HG03520 (cell line): ENCODE measurements at regions not wholly inside any gene's neighbourhood (a gene's known extent, or its start where the extent isn't known, plus 50 kb on each side); places are given as distances from the start of the nearest gene placed in this dataset.
"Not testable (repeated sequence)": the region's sequence is repeated elsewhere in the genome, so short reads cannot be mapped to it uniquely, and the experiment has no call there.

Source experiments
- ATAC-seq: cut with Tn5 transposase; IDR thresholded peaks from one replicate; pipeline ENCODE4 v1.9.1; 2021; ENCODE audit warnings: mild to moderate bottlenecking, moderate library complexity; ENCODE audit not compliant: unreplicated experiment

DNA sequence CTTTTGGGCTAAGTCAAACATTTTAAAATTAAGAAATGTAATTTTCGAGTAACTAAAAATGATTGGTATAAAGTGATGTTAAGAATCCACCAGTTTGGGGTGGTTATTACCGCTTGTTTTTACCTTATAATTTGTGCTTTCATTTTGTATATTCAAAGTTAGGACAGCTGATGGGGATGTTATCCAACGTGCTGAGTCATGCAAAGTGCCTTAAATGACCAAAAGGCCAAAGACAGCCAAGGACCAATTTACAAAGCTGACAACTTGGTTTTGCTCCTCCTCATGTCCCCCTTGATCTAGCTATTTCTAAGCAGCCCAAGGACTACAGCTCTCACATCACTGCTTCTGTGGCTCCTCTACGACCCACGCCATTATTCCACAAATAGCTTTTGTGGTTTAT, 181.4 kb upstream of the PCDH7 start:
- ATAC-seq, result no peak

DNA sequence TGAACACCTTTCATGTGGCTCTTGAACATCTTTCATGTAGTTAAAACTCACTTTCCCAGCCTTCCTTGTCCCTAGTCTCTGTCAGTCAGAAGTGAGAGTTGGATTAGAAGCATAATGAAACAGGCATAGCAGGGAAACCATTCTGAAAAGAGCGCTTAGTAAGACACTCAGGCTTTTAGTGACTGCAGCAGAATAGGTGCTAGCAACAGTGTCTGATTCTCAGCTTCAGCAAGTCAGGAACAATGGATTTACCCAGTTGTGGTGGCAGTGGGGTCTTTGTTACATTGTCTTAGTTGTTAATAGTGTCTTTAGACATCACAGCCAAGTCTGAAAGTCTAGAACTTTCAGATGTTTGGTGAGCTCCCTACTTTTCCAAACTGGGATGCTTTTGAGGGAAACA, 177.1 kb upstream of the PCDH7 start:
- ATAC-seq, result no peak

DNA sequence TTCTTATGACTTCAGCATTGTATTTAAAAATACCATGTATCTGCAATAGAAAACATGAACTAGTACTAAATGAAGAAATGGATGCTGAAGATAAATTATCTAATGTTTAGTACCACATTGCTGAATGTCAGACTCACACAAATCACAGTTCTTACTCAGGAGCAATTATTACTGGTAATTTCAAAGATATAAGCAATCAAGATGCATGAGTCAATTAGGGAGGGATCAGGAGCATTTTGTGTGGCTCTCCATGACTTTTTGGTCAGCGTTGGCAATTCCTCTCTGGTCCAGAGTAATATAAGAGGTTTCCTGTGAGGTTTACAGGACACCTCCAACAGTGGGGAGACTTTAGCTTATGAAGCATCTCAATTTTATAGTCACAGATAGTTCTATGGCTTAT, 167.0 kb upstream of the PCDH7 start:
- ATAC-seq, result no peak

DNA sequence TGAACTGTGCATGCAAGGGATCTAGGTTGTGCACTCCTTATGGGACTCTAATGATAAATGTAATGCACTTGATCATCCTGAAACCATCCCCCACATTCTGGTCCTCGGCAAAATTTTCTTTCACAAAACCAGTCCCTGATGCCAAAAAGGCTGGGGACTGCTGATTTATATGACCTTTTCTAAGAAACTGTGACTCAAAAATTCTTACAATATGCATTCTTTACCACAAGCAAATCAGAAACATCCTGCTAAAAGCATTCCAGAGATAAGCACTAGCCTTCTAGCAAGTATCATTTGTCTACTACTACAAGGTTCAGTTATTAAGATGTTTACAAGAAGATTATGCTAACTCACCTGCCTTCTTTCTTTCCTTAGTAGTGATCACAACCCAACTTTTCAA, 166.5 kb upstream of the PCDH7 start:
- ATAC-seq, result no peak

DNA sequence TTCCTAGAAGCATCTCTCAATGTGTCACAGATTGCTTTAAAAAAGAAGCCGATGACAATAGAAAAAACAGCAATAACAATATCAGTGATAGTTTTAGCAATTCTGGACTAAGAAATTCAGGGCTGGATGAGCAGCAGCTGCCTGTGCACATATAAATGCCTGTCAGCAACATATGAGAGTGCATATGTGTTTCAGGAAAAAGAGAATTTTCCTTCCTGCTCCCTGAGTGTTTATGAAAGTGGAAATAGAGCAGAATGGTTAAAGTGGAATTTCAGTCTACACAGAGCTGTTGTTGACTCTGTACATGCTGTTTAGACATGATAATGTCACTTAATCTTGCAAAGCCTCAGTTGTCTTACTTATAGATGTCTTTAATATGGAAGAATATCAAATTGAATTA, 164.4 kb upstream of the PCDH7 start:
- no peak for ATAC-seq

DNA sequence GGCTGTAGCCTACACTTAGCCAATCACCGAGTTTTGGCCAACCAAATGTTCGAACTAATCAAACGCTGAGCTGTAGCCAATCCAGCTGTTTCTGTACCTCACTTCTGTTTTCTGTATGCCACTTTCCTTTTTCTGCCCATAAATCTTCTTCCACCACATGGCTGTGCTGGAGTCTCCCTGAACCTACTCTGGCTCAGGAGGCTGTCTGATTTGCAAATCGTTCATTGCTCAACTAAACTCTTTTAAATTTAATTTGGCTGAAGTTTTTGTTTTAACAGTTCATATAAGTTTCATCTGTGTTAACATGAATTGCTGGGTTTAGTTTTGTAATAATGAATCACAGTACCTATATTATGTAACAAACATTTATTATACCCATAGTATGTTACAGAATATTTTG, 160.7 kb upstream of the PCDH7 start:
- no peak for ATAC-seq

DNA sequence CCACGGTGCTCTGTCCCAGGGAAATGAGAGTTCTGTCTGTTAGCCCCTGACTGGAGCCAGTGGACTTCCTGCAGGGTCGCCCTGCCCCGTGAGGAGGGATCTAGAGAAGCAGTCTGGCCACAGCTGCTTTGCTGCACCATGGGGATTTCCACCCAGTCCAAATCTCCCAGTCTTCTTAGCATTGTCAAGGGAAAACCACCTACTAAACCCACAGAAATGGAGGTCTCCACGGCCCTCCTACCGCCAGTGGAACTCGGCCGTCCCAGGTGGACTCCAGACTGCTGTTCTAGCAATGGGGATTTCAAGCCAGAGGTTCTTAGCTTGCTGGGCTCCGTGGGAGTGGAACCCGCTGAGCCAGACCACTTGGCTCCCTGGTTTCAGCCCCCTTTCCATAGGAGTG, 133.3 kb upstream of the PCDH7 start:
- ATAC-seq, result no peak

DNA sequence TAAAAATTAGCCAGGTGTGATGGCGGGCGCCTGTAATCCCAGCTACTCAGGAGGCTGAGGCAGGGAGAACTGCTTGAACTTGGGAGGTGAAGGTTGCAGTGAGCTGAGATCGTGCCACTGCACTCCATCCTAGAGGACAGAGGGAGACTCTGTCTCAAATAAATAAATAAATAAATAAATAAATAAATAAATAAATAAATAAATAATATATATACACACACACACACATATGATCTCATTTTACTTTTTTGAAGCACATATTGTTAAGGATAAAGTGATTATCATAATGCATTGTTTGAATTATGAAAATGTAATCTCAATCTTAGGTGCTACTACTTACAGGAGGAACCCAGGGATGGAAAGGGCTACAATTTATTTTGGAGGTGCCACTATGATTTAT, 130.5 kb upstream of the PCDH7 start:
- not testable (repeated sequence) for ATAC-seq

DNA sequence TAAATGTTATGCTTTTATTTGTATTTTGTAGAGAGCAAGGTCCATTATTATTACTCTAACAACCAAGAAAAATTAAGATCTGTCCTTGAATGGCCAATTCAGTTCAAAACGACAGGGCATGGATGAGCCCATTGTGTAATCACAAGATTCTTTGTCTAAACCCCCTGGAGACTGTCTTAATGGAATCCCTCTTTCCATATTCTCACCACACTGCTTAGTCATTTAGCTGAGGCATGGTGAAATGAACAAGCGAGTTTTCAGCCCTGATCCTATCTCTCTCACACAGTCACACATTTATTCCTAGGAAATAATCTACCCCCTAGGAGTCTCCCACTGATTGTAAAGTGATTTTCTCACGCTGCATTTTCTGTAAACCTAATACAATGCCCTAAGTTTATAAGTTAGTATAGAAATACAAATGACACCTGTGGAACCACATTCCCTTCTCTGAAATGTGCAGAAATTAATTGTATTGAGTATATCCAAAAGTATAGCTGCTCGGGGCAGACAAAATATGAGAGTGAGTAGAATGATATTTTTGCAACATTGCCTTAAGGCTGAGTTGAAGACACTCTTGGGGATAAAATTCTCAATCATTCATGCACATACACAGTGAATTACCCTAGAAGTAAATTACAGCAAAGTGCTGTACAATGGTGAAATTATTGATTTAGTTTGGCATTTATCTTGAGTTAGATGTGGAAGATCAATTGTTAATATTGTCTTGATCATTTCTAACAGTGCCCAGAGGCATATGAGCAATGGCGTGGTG, 119.7 kb upstream of the PCDH7 start:
- ATAC-seq, result no peak

DNA sequence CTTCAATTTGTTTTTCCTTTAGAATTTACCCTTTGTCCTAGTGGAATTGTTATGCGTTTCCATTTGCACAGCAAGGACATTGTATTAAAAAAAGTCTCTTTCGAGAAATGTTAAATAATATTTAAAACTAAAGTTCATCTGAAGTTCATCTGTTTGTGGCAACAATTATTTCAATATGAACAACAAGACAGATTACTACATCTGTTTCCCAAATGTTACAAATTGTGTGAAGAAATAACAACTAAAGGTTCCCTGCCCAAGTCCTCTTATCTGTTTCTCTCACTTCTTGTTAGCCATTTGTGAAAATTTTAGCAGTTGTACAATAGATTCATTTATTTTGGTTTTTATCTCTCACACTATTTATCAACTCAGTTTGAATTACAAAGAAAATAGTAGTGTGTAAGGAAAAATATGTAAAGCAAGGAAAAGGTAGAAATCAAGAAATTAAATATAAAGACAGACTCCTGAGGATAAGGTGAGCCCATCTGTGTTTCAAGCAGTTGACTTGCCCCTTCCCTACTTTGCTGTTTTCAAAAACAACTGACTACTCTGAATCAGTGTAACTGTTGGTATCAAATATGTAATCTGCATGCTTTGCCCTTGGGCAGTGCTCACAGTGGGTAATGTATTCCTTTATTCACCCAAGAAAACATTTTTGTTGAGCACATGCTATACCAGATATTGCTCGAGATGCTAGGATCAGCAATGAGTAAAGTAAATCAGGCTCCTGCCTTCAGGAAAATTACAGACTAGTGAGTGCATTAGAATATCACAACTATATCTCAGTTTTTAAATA, 118.9 kb upstream of the PCDH7 start:
- ATAC-seq, result no peak

DNA sequence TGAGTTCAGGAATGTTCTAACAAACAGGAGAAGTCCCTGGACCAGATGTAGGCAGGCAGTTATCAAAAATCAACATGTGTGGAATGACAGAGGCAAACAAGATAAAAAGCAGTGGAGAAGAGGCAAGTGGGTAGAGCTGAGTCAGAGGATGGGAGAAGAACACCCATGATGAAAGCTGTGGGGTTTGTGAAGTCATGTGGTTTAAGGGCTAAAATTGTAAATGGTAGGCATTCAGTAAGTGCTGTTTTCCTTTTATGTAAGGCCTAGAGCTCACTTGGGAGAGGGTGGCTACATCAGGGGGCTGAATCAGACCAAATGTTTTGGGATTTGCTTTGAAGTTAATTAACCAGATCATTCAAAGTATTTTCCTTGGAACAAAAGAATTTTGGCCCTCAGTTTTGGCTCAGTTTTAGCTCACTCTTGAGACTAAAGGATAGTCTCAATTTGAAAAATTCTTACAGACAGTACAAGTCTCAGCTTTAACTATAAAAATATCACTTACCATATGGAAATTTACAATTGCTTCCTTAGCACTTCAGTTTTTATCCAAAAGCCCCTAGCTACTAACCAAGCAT, 114.5 kb upstream of the PCDH7 start:
- no peak for ATAC-seq

DNA sequence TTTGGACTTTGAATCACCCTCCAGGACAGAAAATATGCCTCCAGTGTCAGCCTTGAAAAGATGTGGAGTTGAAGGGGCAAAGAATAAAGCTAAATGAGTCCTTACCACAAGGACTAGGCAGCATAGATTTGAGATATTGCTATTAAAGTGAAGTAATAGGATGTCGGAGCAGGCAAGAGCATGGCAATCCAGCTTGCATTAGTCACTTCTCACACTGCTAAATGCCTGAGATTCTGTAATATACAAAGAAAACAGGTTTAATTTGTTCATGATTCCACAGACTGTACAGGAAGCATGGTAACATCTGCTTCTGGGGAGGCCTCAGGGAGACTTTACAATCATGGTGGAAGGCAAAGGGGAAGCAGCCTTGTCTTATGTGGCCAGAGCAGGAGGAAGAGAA, 109.8 kb upstream of the PCDH7 start:
- no peak for ATAC-seq

DNA sequence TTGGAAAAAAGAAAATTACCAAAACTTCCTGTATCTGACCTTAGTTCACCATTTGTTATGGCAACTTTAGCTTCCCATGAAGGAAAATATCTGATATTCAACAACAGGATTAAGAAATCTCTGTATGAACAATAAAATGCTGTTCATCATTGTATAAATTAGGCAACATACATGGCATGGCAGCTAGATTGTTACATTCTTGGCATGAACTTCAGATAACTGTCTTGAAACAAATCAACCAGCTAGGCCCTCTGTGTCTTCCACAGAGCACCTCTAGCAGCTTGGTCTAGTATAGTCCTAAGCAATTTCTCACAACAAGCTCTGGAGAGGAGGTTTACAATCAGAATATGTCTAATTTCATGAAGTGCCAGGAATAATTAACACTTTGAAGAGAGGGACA, 105.4 kb upstream of the PCDH7 start:
- no peak for ATAC-seq

DNA sequence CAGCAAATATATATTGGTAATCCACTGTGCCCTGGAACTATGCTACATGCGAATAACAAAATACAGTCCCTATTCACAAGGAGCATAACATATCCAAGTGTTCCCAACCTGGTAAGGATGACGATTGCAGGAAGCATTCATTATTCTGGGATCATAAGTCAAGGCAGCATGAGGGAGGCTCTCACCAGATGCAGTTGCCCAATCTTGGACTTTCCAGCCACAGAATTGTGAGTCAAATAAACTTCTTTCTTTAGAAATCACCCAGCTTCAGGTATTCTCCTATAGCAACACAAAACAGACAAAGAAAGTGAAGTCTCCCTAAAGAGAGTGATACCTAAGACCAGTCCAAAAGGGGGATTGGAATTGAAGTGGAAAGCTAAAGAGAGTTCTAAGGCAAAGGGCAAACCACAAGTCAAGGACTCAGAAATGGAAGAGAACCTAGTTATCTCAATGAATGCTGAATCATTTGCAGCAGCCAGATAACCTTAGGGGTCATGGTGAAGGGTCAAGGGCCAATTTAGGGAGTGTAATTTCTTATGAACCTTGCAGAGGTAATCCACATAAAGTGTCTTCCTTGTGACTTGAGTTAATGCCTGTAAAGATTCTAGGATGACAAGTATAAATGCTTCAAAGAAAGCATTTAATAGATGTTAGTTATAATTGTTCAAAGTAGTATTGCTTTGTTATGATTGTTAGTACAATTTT, 103.1 kb upstream of the PCDH7 start:
- no peak for ATAC-seq

DNA sequence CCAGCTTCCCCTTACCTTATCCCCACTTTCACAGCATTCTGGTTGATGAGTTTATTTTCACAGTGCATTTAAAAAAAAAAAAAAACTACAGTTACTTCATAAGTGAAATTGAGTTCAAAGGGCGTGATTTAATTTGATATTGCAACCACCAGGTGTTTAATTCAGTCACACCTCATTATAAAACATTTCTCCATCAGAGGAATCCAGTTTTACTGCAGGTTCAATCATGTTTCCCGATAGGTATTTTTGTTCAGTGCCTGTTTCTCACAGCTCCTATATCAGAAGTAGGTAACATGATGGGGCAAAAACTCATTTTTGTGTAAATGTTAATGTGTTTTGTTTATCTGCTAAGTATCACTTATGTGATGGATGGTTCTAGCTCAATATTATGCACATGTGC, 102.3 kb upstream of the PCDH7 start:
- ATAC-seq, result no peak

DNA sequence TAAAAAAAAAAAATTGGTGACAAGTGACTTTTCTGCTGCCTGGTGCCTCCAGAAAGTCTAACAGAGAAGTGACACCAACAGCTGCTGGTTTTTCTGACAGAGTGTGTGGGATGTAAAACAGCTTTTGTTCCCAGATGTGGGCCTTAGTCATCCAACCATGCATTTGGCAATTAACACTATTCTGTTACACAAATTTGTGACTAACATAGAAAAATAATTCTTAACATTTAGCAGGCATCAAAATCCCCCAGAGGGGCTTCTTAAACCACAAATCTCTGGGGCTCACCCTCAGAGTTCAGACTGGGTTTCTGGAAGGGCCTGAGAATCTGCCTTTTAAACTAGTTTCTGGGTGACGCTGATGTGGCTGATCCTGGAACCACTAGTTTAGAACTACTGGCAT, 100.5 kb upstream of the PCDH7 start:
- no peak for ATAC-seq

DNA sequence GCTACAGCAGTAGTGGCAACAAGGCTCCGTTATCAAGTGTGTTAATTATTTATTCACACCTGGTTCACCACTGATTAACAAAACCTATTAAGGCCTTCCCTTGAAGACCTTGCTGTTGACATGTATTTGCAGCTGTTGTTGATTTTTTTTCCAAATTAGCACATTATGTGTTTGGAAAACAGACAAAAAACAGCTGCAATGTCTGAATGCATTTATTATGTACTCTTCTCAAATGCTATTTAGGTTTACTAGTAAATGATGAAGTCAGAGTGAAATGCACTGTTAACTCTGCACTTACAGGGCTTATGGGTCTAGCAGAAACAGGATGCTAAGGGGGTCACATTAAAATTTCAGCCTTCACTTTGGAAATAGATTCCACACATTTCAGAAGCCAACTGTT, 99.5 kb upstream of the PCDH7 start:
- no peak for ATAC-seq

DNA sequence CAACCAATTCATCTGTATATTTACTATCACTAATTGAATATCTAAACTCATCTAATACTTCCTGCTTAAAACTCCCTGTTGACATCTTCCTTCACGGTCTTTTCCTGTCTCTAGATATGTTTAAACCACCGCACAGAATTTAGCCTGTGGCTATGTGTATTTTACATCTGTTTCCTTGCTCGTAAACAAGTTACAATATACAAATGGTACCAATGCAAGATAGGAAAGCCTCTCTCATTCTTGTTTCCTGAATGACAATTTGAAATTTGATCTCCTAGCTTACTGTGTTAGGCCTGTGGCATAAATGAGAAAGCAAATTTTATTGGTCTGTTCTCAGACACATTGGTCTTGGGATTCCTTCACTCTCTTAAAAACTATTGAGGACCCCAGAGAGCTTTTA, 89.7 kb upstream of the PCDH7 start:
- no peak for ATAC-seq

DNA sequence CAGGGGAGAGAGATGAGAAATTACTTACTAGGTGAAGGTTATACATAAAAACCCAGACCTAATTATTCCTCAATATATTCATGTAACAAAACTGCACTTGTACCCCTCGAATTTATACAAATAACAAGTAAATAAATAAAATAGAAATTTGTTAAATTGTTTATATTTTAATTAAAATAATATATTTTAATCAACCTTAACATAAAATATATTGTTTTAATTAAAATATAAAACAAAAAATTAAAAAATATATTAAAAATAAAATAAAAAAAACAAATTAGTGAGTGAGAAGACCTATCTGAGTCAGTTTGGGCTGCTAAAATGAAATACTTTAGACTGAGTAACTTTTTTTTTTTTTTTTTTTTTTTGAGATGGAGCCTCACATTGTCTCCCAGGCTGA, 87.4 kb upstream of the PCDH7 start:
- no peak for ATAC-seq

DNA sequence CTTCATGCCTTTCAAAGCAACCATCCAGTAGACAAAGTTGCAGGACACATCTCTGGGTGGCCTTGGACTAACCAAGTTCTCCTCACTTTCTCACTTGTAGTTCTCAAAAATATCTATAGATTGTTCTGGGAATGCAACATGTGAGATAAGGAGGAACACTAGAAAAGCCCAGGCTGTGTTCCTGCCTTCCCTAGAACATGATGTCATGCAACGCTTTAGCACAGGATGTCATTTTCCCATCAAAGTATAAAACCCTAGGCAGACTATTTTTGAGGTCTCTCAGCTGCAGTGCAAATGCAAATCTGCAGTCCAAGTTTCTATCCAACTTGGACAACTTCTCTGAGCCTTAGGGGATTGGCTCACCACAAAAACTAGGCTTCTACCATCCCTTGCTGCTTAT, 78.8 kb upstream of the PCDH7 start:
- ATAC-seq, result no peak

DNA sequence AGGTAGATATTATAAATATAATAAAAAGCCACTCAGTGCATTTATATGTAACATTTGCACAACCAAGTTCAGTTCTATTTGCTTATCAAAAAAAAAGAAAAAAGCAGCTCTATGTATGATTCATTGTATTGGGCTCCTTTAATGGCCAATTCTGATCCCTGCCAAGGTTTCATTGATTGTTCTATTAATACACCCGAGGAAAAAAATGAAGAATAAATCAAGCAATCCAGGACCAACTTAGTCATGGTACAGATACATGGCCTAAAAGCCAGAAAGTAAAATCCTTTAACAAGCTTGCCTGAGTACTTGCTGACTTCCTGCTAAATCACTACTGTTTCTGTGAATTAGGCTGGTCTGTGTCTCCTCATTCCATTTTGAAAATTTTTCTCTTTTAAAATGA, 77.6 kb upstream of the PCDH7 start:
- no peak for ATAC-seq

DNA sequence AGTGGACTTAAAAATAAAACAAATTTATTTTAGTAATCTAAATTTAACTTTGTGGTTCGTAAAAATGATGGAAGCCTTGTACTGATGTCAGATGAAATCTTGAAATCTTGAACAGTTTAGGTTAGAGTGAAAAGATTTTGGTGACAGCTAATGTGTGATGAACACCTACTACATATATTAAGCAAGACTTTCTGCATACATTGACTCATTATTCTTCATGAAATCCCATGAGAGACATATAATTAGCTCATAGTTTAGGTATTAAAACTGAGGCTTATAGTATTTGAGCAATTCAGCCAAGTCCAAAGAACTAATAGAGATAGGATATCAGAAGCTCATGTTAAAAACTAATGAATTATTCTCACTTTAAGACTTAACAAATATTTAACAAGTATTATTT, 66.9 kb upstream of the PCDH7 start:
- no peak for ATAC-seq
